WERI-Rb-1 (cell line): ENCODE measurements at regions not wholly inside any gene's neighbourhood (a gene's known extent, or its start where the extent isn't known, plus 50 kb on each side); places are given as distances from the start of the nearest gene placed in this dataset.

ENCODE experiments used
- DNase-seq: peaks from one replicate; pipeline ENCODE4 v3.0.0-alpha.2; 2020
- H3K27ac ChIP-seq: fragments of 250-450 bp; sonication (Bioruptor Pico); 2 replicates; pipeline ENCODE4 v1.5.1; 2020; ENCODE audit warnings: mild to moderate bottlenecking, moderate library complexity
- H3K27me3 ChIP-seq: fragments of 250-450 bp; sonication (Bioruptor Pico); 2 replicates; pipeline ENCODE4 v1.5.1; 2021; ENCODE audit warnings: mild to moderate bottlenecking, low read depth, moderate library complexity; ENCODE audit not compliant: insufficient read depth, severe bottlenecking
- H3K36me3 ChIP-seq: fragments of 250-450 bp; sonication (Bioruptor Pico); 2 replicates; pipeline ENCODE4 v1.5.1; 2020; ENCODE audit warnings: mild to moderate bottlenecking, moderate library complexity
- H3K4me3 ChIP-seq: 2 replicates; pipeline ENCODE4 v1.5.1; 2011; ENCODE audit warnings: low read depth, mild to moderate bottlenecking, control low read depth, low read length
- H3K9me3 ChIP-seq: fragments of 250-450 bp; sonication (Bioruptor Pico); 2 replicates; pipeline ENCODE4 v1.5.1; 2021; ENCODE audit warnings: mild to moderate bottlenecking, moderate library complexity; ENCODE audit not compliant: severe bottlenecking
- CTCF ChIP-seq: IDR thresholded peaks from 2 replicates; pipeline ENCODE4 v1.5.1; 2011; ENCODE audit warnings: low read depth, mild to moderate bottlenecking, control low read depth, inconsistent platforms, low read length

- DNase-seq = no peak
- Histone ChIP-seq H3K27me3 (peaks cover 59% of the 10 kb centered on the region), H3K36me3 (no peaks in the 10 kb centered on the region), H3K27ac (no peak overlapping the region), H3K4me3 (no peak overlapping the region), H3K9me3 (peaks cover 2% of the 10 kb centered on the region)
- TF ChIP-seq CTCF = no peak
Measured at GRCh38 chr4:151835467-151835866, 74.7 kb upstream of the GATB start.

GRCh38 chr4:151833174-151833573 is 72.4 kb upstream of the GATB start:
- Histone ChIP-seq H3K9me3 (no peaks in the 10 kb centered on the region), H3K4me3 (no peak overlapping the region), H3K36me3 (no peaks in the 10 kb centered on the region), H3K27me3 (peaks cover 74% of the 10 kb centered on the region), H3K27ac (no peak overlapping the region)
- TF ChIP-seq CTCF = no peak
- no peak for DNase-seq

GRCh38 chr4:151831526-151831925 is 70.7 kb upstream of the GATB start:
- H3K36me3 ChIP-seq = no peaks in the 10 kb centered on the region
- H3K9me3 ChIP-seq = no peaks in the 10 kb centered on the region
- DNase-seq = no peak
- no peak overlapping the region for H3K4me3 ChIP-seq
- TF ChIP-seq CTCF = no peak
- peaks cover 85% of the 10 kb centered on the region for H3K27me3 ChIP-seq
- no peak overlapping the region for H3K27ac ChIP-seq

GRCh38 chr4:151830168-151830567 is 69.4 kb upstream of the GATB start:
- Histone ChIP-seq H3K4me3 (no peak overlapping the region), H3K36me3 (no peaks in the 10 kb centered on the region), H3K27ac (no peak overlapping the region), H3K9me3 (no peaks in the 10 kb centered on the region), H3K27me3 (peaks cover 77% of the 10 kb centered on the region)
- TF ChIP-seq CTCF = no peak
- DNase-seq = no peak

- no peak for TF ChIP-seq CTCF
- Histone ChIP-seq H3K9me3 (no peaks in the 10 kb centered on the region), H3K4me3 (no peak overlapping the region), H3K27me3 (peaks cover 78% of the 10 kb centered on the region), H3K27ac (no peak overlapping the region), H3K36me3 (no peaks in the 10 kb centered on the region)
- DNase-seq = no peak
Measured at GRCh38 chr4:151829309-151829708, 68.5 kb upstream of the GATB start.

- DNase-seq = no peak
- no peak overlapping the region for H3K27ac ChIP-seq
- peaks cover 75% of the 10 kb centered on the region for H3K27me3 ChIP-seq
- no peaks in the 10 kb centered on the region for H3K36me3 ChIP-seq
- TF ChIP-seq CTCF = no peak
- H3K9me3 ChIP-seq = no peaks in the 10 kb centered on the region
- no peak overlapping the region for H3K4me3 ChIP-seq
Measured at GRCh38 chr4:151824656-151825055, 63.8 kb upstream of the GATB start.
